ENCODE measurements at regions not wholly inside any gene's neighbourhood (a gene's known extent, or its start where the extent isn't known, plus 50 kb on each side); places are given as distances from the start of the nearest gene placed in this dataset.

- Histone ChIP-seq H2BK12ac (ENCODE audit: low read length) (no peak overlapping the region), H3K4ac (ENCODE audit: low read depth, low read length) (no peak overlapping the region), H2BK120ac (ENCODE audit: insufficient read depth, low read length, poor library complexity) (no peak overlapping the region), H3K9me3 (ENCODE audit: insufficient read depth, low read depth, low read length) (no peaks in the 10 kb centered on the region), H3K27ac (ENCODE audit: low read depth, low read length) (no peak overlapping the region), H4K12ac (ENCODE audit: low read depth, low read length) (no peak overlapping the region), H2BK5ac (ENCODE audit: low read depth, low read length, poor library complexity) (no peak overlapping the region), H2AFZ (ENCODE audit: insufficient read depth, low read length, poor library complexity) (no peak overlapping the region), H3K4me2 (ENCODE audit: low read length) (no peak overlapping the region), H3K14ac (ENCODE audit: low read length) (no peak overlapping the region), H3K9ac (ENCODE audit: low read length) (no peak overlapping the region), H3K23ac (ENCODE audit: low read length) (no peak overlapping the region), H2AK5ac (ENCODE audit: low read length) (no peak overlapping the region), H4K91ac (ENCODE audit: low read depth, low read length) (no peak overlapping the region), H4K8ac (ENCODE audit: low read depth, low read length) (no peak overlapping the region), H3K4me3 (ENCODE audit: low read depth, low read length) (no peak overlapping the region), H3K79me1 (ENCODE audit: low read length) (peaks cover 6% of the 10 kb centered on the region), H3K27me3 (ENCODE audit: insufficient read depth, low read length) (no peaks in the 10 kb centered on the region), H3K18ac (ENCODE audit: low read length) (no peak overlapping the region), H3K36me3 (ENCODE audit: control insufficient read depth in 1 of 2, insufficient read depth in 2 of 2, low read length in 2 of 2) (no peaks in the 10 kb centered on the region), H3K79me2 (ENCODE audit: control insufficient read depth, insufficient read depth, low read length, poor library complexity) (no peaks in the 10 kb centered on the region), H3K4me1 (ENCODE audit: control insufficient read depth in 1 of 2, insufficient read depth in 2 of 2, low read length in 2 of 2) (no peaks in the 10 kb centered on the region)
- no peak for DNase-seq
- WGBS (ENCODE audit: extremely low coverage, insufficient coverage, insufficient read length): no CpG with 5 or more reads among the region's 4 CpGs
These were observed 156.4 kb upstream of the PLXNC1 start for GRCh38 chr12:93991829-93992461.

DNA sequence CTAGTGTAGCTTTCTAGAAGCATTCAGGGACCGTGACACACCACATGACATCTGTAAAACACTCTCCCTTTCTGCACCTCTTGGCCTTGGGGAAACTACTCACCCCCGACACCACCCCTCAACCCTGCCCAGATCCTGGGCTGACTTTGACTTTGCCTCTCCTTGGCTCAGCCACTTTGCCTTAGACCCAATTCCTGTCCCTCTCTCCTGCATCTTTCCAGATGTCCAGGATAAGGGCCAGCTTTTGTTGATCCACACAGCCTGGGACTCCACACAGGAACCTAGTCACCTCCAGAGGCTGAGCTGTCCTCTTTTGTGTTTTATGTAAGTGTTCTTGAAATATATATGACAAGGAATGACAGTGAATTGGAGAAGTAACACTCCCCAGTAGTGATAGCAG lies 153.7 kb upstream of the PLXNC1 start:
- Histone ChIP-seq H2AFZ (ENCODE audit: insufficient read depth, low read length, poor library complexity) (no peak overlapping the region), H3K4me2 (ENCODE audit: low read length) (no peak overlapping the region), H3K36me3 (ENCODE audit: control insufficient read depth in 1 of 2, insufficient read depth in 2 of 2, low read length in 2 of 2) (no peaks in the 10 kb centered on the region), H2BK12ac (ENCODE audit: low read length) (no peak overlapping the region), H2BK5ac (ENCODE audit: low read depth, low read length, poor library complexity) (no peak overlapping the region), H2AK5ac (ENCODE audit: low read length) (no peak overlapping the region), H3K79me1 (ENCODE audit: low read length) (peaks cover 6% of the 10 kb centered on the region), H4K12ac (ENCODE audit: low read depth, low read length) (no peak overlapping the region), H3K9me3 (ENCODE audit: insufficient read depth, low read depth, low read length) (no peaks in the 10 kb centered on the region), H3K4me1 (ENCODE audit: control insufficient read depth in 1 of 2, insufficient read depth in 2 of 2, low read length in 2 of 2) (no peaks in the 10 kb centered on the region), H3K4me3 (ENCODE audit: low read depth, low read length) (no peak overlapping the region), H3K79me2 (ENCODE audit: control insufficient read depth, insufficient read depth, low read length, poor library complexity) (no peaks in the 10 kb centered on the region), H3K18ac (ENCODE audit: low read length) (no peak overlapping the region), H3K27ac (ENCODE audit: low read depth, low read length) (no peak overlapping the region), H3K27me3 (ENCODE audit: insufficient read depth, low read length) (no peaks in the 10 kb centered on the region), H2BK120ac (ENCODE audit: insufficient read depth, low read length, poor library complexity) (no peak overlapping the region), H3K14ac (ENCODE audit: low read length) (no peak overlapping the region), H4K8ac (ENCODE audit: low read depth, low read length) (no peak overlapping the region), H3K4ac (ENCODE audit: low read depth, low read length) (no peak overlapping the region), H3K23ac (ENCODE audit: low read length) (no peak overlapping the region), H3K9ac (ENCODE audit: low read length) (no peak overlapping the region), H4K91ac (ENCODE audit: low read depth, low read length) (no peak overlapping the region)
- no CpG with 5 or more reads among the region's 2 CpGs for WGBS (ENCODE audit: extremely low coverage, insufficient coverage, insufficient read length)
- DNase-seq: no peak

GRCh38 chr12:93996321-93996720 lies 152.1 kb upstream of the PLXNC1 start:
- no CpG with 5 or more reads among the region's 1 CpG for WGBS (ENCODE audit: extremely low coverage, insufficient coverage, insufficient read length)
- peaks cover 2% of the 10 kb centered on the region for H3K79me1 ChIP-seq (ENCODE audit: low read length)
- no peak overlapping the region for H4K8ac ChIP-seq (ENCODE audit: low read depth, low read length)
- H3K79me2 ChIP-seq (ENCODE audit: control insufficient read depth, insufficient read depth, low read length, poor library complexity): no peaks in the 10 kb centered on the region
- no peak overlapping the region for H3K4me3 ChIP-seq (ENCODE audit: low read depth, low read length)
- no peak overlapping the region for H2AFZ ChIP-seq (ENCODE audit: insufficient read depth, low read length, poor library complexity)
- H3K9me3 ChIP-seq (ENCODE audit: insufficient read depth, low read depth, low read length): no peaks in the 10 kb centered on the region
- H3K9ac ChIP-seq (ENCODE audit: low read length): no peak overlapping the region
- no peak overlapping the region for H2AK5ac ChIP-seq (ENCODE audit: low read length)
- no peak overlapping the region for H4K91ac ChIP-seq (ENCODE audit: low read depth, low read length)
- no peak overlapping the region for H2BK120ac ChIP-seq (ENCODE audit: insufficient read depth, low read length, poor library complexity)
- H2BK5ac ChIP-seq (ENCODE audit: low read depth, low read length, poor library complexity): no peak overlapping the region
- H2BK12ac ChIP-seq (ENCODE audit: low read length): no peak overlapping the region
- no peak overlapping the region for H3K18ac ChIP-seq (ENCODE audit: low read length)
- H3K23ac ChIP-seq (ENCODE audit: low read length): no peak overlapping the region
- no peak overlapping the region for H4K12ac ChIP-seq (ENCODE audit: low read depth, low read length)
- no peaks in the 10 kb centered on the region for H3K36me3 ChIP-seq (ENCODE audit: control insufficient read depth in 1 of 2, insufficient read depth in 2 of 2, low read length in 2 of 2)
- DNase-seq: no peak
- H3K14ac ChIP-seq (ENCODE audit: low read length): no peak overlapping the region
- H3K27ac ChIP-seq (ENCODE audit: low read depth, low read length): no peak overlapping the region
- H3K4ac ChIP-seq (ENCODE audit: low read depth, low read length): no peak overlapping the region
- no peaks in the 10 kb centered on the region for H3K4me1 ChIP-seq (ENCODE audit: control insufficient read depth in 1 of 2, insufficient read depth in 2 of 2, low read length in 2 of 2)
- H3K27me3 ChIP-seq (ENCODE audit: insufficient read depth, low read length): no peaks in the 10 kb centered on the region
- H3K4me2 ChIP-seq (ENCODE audit: low read length): no peak overlapping the region

DNA sequence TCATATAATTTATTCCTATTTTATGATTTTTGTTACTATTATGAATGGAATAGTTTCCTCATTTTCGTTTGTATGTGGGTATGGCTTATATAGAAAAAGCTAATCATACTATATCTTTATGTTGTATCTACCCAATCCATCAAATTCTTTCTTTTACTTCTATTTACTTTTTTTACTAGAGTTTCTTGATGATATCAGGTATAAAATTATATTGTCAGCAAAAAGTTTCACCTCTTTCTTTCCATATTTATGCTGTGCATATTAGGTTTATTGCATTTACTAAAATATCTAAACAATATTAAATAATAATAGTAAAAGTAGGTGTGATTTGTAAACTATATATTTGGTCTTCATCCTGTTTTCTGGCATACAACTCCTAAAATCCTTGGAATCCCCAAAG lies 146.7 kb upstream of the PLXNC1 start:
- H3K14ac ChIP-seq (ENCODE audit: low read length): no peak overlapping the region
- no peak overlapping the region for H4K8ac ChIP-seq (ENCODE audit: low read depth, low read length)
- H2AFZ ChIP-seq (ENCODE audit: insufficient read depth, low read length, poor library complexity): no peak overlapping the region
- no peak overlapping the region for H4K12ac ChIP-seq (ENCODE audit: low read depth, low read length)
- H3K27me3 ChIP-seq (ENCODE audit: insufficient read depth, low read length): no peaks in the 10 kb centered on the region
- no peak overlapping the region for H4K91ac ChIP-seq (ENCODE audit: low read depth, low read length)
- no peak overlapping the region for H3K4me3 ChIP-seq (ENCODE audit: low read depth, low read length)
- no peak overlapping the region for H3K4ac ChIP-seq (ENCODE audit: low read depth, low read length)
- H2BK5ac ChIP-seq (ENCODE audit: low read depth, low read length, poor library complexity): no peak overlapping the region
- H2BK12ac ChIP-seq (ENCODE audit: low read length): no peak overlapping the region
- DNase-seq: no peak
- H3K9ac ChIP-seq (ENCODE audit: low read length): no peak overlapping the region
- no peak overlapping the region for H3K18ac ChIP-seq (ENCODE audit: low read length)
- H2BK120ac ChIP-seq (ENCODE audit: insufficient read depth, low read length, poor library complexity): no peak overlapping the region
- H3K9me3 ChIP-seq (ENCODE audit: insufficient read depth, low read depth, low read length): no peaks in the 10 kb centered on the region
- H3K23ac ChIP-seq (ENCODE audit: low read length): no peak overlapping the region
- no CpG with 5 or more reads among the region's 1 CpG for WGBS (ENCODE audit: extremely low coverage, insufficient coverage, insufficient read length)
- no peaks in the 10 kb centered on the region for H3K79me2 ChIP-seq (ENCODE audit: control insufficient read depth, insufficient read depth, low read length, poor library complexity)
- H3K27ac ChIP-seq (ENCODE audit: low read depth, low read length): no peak overlapping the region
- no peak overlapping the region for H3K4me2 ChIP-seq (ENCODE audit: low read length)
- H3K36me3 ChIP-seq (ENCODE audit: control insufficient read depth in 1 of 2, insufficient read depth in 2 of 2, low read length in 2 of 2): no peaks in the 10 kb centered on the region
- no peaks in the 10 kb centered on the region for H3K79me1 ChIP-seq (ENCODE audit: low read length)
- H3K4me1 ChIP-seq (ENCODE audit: control insufficient read depth in 1 of 2, insufficient read depth in 2 of 2, low read length in 2 of 2): no peaks in the 10 kb centered on the region
- H2AK5ac ChIP-seq (ENCODE audit: low read length): no peak overlapping the region
